Neural cell (in vitro differentiated cells): ENCODE measurements at regions not wholly inside any gene's neighbourhood (a gene's known extent, or its start where the extent isn't known, plus 50 kb on each side); places are given as distances from the start of the nearest gene placed in this dataset.

Experiments used
- EP300 ChIP-seq: fragments of 450-650 bp; conservative IDR thresholded peaks from 2 replicates; pipeline ENCODE4 v1.6.1; 2014; ENCODE audit warnings: antibody characterized with exemption, mild to moderate bottlenecking, moderate library complexity; ENCODE audit not compliant: poor library complexity, severe bottlenecking
- TF ChIP-seq, protein P1 (sequence below): fragments of 450-650 bp; IDR thresholded peaks from 2 replicates; pipeline ENCODE4 v1.5.1; 2014; ENCODE audit warnings: antibody characterized with exemption, mild to moderate bottlenecking, moderate library complexity; ENCODE audit not compliant: poor library complexity, severe bottlenecking

GRCh38 chr3:124385996-124386395 is 344.3 kb upstream of the UMPS start:
- TF ChIP-seq, protein P1, sequence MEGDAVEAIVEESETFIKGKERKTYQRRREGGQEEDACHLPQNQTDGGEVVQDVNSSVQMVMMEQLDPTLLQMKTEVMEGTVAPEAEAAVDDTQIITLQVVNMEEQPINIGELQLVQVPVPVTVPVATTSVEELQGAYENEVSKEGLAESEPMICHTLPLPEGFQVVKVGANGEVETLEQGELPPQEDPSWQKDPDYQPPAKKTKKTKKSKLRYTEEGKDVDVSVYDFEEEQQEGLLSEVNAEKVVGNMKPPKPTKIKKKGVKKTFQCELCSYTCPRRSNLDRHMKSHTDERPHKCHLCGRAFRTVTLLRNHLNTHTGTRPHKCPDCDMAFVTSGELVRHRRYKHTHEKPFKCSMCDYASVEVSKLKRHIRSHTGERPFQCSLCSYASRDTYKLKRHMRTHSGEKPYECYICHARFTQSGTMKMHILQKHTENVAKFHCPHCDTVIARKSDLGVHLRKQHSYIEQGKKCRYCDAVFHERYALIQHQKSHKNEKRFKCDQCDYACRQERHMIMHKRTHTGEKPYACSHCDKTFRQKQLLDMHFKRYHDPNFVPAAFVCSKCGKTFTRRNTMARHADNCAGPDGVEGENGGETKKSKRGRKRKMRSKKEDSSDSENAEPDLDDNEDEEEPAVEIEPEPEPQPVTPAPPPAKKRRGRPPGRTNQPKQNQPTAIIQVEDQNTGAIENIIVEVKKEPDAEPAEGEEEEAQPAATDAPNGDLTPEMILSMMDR, result no peak
- no peak for TF ChIP-seq EP300
